RCC 7860 (cell line): ENCODE measurements at regions not wholly inside any gene's neighbourhood (a gene's known extent, or its start where the extent isn't known, plus 50 kb on each side); places are given as distances from the start of the nearest gene placed in this dataset.

Experiments used
- DNase-seq: peaks from one replicate; pipeline ENCODE4 v3.0.0-alpha.2; 2015; ENCODE audit warnings: low spot score
- FAIRE-seq: peaks from 2 replicates; lab custom pipeline; 2012; peaks lifted over from hg19 to GRCh38; lab: Jason Lieb, UNC

DNA sequence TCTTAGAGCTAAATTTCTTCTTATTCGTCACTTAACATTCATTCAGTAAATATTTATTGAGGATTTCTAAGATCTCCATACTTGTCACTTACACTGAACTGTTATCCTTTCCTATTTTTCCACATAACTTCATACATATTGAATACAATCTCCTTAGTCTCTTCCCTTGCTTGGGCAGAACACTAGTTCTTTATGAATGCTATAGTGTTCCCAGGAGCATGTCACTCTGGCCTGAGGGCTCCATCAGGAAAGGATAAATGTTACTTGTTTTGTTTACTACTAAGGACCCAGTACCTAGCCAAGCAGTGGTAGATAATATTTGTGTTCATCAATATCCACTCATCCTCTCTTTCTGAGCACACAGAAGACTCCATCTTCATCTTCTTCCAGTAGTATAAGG is 544.7 kb downstream of the ZEB2 start:
- FAIRE-seq (no peak), DNase-seq (no peak)

DNA sequence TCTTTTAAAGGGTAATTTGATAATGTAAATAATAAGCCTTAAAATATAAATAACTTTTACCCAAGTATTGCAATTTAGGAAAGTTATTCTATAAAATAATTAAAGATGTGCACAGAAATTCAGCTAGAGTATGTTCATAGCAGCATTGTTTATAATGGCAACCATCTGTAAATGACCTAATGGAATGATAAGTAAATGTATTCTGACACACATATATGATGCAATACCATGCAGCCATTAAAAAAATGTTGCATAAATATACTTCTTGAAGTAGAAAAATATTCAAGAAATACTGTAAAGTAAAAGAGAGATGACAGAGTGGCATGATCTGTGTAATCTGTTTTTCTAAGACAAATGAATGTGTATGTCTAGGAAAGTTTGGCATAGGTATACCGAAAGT is 545.7 kb downstream of the ZEB2 start:
- no peak for FAIRE-seq
- no peak for DNase-seq

DNA sequence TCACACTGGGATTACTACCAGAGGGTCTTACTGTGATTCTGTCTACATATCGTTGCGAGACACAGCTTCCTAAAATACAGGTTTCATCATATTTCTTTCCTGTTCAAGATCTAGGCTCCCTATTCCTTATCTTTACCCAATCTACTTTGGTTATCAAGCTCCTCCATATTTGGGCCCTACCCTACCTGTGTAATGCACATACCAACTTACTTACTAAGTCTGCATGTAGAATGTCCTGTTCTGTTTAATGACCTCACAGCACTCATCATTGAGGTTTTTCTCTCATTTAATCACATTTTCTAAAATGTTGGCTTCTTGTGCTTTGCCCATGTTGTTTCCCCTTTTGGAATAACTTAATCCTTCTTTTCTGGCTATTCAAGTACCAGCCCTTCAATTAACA is 551.1 kb downstream of the ZEB2 start:
- DNase-seq = no peak
- no peak for FAIRE-seq

DNA sequence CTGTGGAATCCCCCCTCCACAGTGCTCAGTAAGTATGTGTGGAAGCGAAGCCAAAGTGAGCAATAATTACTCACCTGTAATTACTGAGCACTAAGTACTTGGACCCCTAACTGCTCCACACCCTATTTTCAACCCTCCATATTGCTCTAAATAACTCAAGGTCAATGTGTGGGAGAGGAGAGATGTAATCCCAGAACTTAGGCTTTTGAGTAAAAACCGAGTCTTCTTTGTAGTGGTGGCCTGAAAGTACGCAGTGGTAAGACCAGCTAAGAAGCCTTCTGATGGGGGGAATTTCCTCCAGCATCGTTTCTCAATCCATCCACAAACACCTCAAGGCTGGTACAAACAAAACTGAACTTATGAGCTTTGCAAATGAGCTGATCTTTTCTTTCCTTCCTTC is 551.6 kb downstream of the ZEB2 start:
- no peak for DNase-seq
- FAIRE-seq = no peak

DNA sequence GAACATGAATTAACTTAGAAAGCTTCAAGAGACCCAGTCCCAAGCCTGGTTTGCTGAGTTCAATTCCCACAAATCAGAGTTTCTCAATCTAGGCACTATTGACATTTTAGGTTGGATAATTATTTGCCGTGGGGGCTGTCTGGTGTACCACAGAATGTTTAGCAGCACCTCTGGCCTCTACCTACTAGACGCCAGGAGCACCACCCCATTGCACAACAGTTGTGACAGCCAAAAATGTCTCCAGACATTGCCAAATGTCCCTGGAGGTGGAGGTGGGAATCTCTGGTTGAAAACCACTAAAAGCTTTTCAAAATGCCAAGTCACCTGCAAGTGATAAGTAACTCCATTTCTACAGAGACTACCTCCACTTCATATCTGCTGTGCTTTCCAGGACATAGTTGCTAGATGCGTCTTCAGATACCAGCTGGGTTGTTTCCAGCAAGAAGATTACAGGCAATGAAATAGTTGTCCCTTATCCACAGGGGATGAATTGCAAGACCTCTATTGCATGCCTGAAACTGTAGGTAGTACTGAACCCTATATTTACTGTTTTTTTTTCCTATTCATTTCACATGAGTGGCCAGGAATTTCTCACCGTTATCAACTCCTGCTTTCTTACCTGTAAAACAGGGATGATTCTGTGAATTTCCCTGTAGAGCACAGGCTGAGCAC is 554.3 kb downstream of the ZEB2 start:
- FAIRE-seq (no peak), DNase-seq (no peak)

DNA sequence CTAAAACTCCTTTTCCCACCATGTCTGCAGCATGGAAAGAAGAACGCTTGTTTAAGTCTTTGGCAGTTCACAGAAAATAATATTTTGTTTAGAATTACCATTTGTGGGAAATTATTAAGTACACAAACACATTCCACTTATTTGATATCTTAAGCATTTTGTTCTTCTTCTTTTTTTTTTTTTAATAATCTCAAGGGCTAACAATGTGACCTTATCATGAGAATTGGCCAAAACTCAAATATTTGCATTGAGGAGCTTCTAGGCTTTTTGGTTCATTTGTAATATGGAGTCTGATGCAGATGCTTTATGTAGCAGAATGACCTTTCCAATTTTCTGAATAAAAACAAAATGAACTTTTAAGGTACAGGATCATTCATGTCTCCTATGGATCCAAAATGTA is 555.0 kb downstream of the ZEB2 start:
- FAIRE-seq (no peak), DNase-seq (no peak)

DNA sequence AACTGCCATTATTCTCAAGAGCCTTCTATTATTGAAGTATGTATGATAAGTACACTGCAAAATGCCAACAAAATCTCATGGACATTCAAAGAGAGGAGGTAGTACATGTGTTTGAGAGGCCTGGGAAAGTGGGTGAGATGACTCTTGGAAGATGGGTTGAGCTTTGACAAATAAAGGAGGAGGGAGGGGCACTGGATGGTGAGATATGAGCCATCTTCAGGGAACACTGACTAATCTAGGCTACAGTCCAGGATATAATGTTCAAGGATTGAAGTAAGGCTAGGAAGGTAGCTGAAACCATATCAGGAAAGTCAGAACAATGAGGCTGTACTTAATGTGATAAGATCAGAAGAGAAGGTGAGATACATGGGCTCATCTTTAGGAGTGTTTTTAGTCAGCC is 559.7 kb downstream of the ZEB2 start:
- FAIRE-seq (no peak), DNase-seq (no peak)

DNA sequence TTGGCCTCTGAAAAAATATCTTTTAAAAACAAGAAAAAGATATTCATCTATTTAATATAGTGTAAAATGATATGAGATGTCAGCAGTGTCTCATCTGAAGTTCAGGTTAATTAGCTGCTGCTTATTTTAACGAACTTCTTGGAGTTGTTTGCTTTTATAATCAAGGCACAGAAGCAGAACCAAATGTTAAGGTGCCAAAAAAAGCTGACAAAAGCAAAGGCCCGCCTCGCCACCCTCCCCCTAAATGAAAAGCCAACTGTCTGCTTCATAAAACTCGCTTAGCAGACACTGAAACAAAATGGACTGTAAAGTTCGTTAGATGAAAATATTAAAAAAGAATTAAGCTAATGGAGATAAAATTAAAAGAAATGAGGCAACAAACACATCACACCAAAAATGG is 562.6 kb downstream of the ZEB2 start:
- FAIRE-seq (no peak), DNase-seq (no peak)

DNA sequence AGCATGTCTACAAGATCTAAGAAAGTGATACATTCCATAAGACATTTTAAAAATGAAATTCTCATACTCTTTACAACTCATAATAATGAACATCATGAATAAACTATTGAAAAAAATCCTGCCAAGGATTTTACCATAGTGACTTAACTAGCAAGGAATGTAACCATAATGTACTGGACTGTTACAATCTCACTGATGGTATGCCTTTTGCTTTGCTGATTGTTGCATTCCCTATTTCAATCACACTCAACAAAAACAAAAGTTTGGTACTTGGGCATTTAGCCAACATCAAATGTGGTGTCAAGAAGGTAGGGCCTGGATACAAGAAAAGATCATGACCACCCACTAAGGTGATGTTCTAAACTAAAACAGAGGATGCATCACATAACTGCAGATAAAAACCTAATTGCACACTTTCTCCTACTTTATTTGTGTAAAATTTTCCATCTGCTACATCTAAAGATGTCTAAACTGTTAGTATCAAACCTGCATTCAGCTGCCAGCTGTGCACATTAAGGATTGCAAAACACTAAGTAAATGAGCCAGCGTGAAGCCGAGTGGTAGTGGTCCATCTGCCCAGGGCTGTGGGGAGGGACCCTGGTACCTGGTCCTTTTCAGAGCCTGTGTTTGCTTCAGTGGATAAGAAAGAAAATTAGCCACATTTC is 564.4 kb downstream of the ZEB2 start:
- peak; percentile 38 for DNase-seq
- peak; percentile 16 for FAIRE-seq

DNA sequence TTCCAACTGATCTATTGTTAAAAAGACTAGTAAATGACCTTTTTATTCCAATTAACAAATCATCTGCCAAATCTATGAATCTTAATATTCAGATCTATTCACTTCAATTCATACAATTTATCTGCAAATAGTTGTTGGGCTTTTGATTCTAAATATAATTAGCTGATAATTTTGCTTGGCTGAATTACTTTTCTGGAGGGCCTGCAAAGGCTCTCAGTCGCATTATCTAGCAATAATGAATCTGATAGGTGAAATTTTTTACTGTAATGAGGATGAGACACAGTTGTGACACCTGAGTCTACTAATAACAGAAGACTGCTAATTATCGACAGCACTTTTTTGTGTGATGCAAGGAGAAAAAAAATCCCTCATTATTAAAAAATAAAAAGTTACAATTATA is 565.1 kb downstream of the ZEB2 start:
- no peak for FAIRE-seq
- DNase-seq = no peak

DNA sequence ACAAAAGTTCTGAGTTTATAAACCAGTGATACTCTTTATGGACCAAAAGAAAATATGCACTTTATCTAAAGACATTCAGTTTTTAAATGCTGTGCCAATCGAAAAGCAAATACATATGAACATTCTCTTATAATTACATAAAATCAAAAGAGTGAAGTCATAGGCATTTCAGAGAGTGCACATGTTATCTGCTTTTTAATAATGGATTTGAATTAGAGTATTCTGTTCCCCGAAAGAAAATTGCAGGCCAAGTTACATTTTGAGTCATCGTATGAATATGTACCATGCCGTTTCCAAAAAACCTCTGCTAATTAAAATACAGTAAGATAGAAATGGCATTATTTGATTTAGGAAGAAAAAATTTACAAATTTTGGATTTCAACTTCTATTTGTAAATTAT is 565.7 kb downstream of the ZEB2 start:
- no peak for FAIRE-seq

DNA sequence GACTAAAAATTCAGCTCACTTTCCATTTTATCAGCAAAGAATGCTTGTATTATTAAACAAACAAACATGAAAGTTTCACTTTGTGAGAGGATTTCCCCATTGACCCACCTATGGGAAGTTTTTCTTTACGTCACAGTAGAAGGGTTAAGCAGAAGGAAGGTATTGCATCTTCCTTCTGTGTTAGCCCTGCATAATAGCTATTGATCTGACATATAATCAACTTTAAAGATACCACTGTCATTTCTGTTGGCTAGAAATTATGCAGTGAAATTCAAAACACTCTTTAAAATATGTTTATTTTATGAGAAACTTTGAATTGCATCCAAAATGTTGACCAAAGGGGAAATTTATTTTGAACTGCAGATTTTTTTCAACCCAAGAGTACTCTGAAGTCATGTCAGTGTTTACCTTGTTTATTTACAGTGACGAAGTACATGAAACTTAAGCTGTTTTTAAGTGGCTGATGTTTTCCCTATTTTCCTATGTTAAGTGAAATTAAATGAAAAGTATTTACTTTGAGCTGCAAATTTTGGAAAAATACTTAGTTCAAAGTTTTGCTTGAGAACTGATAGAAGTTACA is 566.4 kb downstream of the ZEB2 start:
- DNase-seq = no peak
- FAIRE-seq = no peak

More for the DNA sequence above, 565.7 kb downstream of the ZEB2 start:
- DNase-seq = no peak

DNA sequence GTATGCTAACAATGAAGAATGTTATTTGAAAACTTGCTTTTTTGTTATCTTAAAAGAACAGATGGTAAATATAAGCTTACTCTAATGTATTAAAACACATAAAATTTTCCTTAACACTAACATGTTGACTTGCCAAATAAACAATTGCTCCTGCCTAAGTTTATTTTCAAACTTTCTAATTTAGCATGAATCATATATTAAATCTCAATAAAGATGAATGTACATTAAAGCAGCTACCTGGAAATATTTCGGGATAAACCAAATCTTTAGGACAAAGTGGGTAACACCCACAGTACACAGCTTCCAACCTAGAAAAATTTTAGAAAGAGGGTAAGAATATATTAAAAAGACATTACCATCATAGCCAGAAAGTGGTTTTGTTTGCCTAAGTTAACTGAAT is 567.4 kb downstream of the ZEB2 start:
- DNase-seq (no peak), FAIRE-seq (no peak)

DNA sequence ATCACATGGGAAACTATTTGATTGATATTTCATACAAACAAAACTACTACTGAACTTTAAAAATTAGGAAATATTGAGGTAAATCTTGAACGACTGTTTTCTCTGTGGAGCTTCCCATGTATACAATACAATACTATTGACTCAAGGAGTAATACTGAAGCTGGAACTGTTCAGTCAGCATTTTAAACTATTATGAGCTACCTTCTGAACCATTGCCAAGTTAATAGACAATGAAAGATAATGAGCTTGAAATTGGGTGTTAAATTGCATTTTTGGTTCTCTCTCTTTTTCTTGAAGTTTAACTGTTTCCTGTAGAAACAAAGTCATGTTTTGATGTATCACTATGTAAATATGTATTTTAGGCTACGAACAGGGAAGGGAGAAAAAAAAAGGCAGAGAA is 569.2 kb downstream of the ZEB2 start:
- no peak for FAIRE-seq
- no peak for DNase-seq

DNA sequence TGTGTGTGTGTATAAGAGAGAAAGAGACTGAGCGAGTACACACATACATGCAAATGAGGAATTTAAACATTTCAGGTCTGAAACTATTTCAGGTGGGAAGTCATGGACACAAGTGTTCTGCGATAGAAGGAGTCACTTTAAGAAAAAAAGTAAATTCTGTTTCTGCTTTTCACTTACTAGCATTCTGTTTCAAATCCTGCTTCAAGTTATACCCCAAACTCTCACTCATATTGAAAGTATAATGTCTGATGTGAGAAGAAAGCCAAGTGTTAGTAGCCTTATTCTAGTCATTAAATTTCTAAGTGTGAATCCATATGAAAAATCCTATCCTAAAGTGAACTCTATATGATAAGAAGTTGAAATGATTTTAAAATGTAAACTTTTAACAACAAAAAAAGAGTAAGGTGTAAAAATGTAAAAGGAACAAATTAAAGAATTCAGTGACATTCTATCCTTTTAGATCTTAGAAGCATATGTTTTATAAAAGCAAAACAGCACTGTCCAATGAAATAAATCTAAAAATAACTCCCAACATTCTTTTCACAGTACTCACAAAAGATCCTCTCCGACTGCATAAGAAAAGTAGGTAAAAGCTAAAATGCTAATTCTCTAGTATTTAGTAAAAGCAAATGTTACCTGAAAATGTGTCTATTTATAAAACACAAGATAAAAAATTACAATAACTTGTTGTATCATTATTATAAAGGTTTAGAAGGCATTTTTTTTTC is 570.6 kb downstream of the ZEB2 start:
- DNase-seq (no peak), FAIRE-seq (no peak)

DNA sequence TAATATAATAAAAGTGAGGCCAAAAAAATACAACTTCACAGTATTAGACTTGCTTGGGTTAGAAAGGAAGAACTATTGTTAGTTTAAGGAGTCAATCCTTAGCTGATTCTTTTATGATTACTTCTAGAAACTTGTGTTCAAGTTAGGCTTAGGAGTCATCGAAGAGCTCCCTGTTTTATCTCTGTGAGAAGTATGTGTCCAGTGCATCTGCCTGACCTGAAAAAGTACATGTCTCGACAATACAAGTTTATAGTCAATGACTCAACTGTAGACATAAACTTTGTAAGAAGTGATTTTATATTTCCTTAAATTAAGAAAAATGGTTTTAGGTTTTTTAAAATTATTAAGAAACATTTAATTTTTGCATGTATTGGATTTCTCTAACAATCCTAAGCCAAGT is 571.2 kb downstream of the ZEB2 start:
- DNase-seq (no peak), FAIRE-seq (no peak)

DNA sequence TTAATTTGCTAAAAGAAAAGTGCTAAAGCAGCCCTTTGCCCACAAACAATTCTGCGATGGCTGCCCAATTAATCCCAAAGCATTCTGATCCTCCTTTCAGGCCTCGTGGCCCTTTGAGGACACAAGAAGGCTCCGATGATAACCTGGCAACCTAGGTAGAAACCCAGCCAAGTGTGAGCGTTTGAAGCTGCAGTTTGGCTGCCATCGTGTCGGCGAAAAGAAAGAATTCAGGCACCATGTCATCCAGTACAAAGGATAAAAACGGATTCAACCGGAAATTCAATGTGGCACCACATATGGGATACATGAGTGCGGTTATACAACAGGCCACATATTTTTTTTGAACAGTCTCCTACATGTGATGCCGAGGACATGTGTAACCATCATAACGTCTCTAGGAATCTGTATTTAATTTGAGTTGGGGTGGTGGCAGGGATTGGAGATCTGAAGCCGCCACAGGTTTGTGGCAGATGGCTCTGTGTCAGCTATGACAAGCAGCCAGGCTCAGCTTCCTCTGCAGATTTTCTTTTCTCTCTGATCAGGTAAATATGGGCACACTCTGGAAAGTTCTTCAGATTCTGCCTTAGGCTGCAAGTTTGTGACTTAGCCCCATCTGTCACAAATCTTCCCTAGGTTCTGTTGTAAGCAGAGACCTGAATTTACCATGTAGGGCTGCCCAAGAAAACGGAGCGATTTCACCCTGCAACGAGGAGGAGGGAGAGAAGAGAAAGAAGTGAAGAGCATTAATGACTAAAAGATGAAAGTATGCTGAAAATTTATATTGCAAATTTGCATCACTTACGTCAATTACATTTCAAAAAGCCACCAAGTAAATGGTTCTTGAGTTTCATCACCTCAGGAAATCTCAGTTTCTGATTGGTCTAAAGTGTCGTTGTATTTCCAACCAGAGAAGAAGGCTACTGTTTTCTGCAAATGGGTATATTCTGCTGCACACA is 573.2 kb downstream of the ZEB2 start:
- FAIRE-seq (no peak), DNase-seq (peak; percentile 82)

DNA sequence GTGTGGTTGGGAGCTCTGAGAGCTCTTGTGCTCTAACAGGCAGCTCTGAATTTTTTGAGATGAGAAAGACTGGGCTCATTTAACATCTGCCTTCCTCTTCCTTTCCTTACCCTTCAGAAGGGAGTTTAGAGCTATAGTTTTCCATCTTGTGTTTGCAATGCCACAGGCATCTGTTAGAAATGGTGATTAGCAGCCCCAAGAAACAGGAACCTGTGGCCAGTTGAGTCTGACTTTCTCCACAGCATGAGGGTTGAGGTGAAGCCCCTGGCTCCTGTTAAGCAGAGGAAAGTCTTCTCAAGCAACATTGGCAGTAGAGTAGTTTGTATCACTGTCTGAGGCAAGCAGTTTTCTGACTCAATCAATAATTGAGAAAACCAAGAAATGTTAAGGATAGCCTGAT is 577.4 kb downstream of the ZEB2 start:
- DNase-seq (no peak), FAIRE-seq (no peak)

DNA sequence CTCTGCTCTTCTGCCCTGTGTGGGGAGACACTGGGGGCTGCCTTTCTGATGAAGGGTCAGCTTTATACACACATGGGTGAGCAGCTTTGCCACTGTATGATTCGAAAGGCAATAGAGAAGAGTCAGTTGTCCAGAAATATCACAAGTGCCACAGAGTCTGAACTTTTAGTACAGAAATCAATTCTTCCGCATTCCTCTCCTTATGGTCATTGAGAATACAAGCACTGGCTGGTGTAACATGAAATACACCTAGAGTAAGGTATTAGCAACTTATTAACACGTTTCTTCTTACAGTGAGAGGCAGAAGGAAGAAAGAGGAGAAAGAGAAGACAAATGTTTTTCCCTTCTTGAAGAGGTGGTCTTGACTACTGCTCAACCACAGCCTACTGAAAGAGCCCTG is 579.2 kb downstream of the ZEB2 start:
- no peak for FAIRE-seq

DNA sequence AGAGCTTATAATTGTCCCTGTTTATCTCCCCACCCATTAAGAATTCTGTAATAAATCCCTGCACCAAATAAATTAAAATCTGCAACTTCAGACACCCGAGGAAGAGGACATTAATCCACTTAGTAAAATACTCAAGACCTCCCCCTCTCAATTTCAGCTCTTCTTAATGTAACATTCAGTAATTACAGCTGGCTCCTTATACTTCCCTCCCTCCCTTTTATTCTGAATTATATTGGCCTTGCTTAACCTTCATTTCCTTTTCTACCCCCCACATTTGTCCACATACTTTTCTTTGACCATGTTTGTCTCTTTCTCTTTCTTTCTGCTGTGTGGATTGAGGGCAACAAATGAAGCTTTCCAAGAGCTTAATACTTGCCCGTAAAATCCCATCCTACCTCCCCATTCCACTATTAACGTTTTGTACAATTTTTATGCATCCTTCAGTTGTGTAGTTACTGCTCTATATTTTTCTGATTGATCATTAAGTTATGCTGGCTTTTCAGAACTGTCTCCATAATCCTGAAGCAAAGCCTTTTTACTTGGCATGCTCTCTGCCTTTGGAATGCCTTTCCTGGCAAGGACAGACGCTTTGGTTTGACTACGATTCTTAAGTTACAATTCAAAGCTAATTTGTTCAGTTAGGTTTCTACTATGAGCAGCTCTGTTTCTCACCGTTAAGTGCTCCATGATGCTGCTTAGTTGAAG is 580.1 kb downstream of the ZEB2 start:
- DNase-seq = no peak
- FAIRE-seq = no peak

More for the DNA sequence above, 579.2 kb downstream of the ZEB2 start:
- no peak for DNase-seq
